HG03025 (cell line): ENCODE measurements at regions not wholly inside any gene's neighbourhood (a gene's known extent, or its start where the extent isn't known, plus 50 kb on each side); places are given as distances from the start of the nearest gene placed in this dataset.

Source experiments
- ATAC-seq: cut with Tn5 transposase; IDR thresholded peaks from one replicate; pipeline ENCODE4 v1.9.1; 2021; ENCODE audit warnings: mild to moderate bottlenecking, moderate library complexity; ENCODE audit not compliant: unreplicated experiment, low FRiP score

GRCh38 chr2:164044622-164045021 lies 308.8 kb upstream of the FIGN start:
- no peak for ATAC-seq

GRCh38 chr2:164039270-164039669 lies 303.5 kb upstream of the FIGN start:
- ATAC-seq: no peak

GRCh38 chr2:164032995-164033394 lies 297.2 kb upstream of the FIGN start:
- ATAC-seq: no peak

GRCh38 chr2:164030623-164031022 lies 294.8 kb upstream of the FIGN start:
- no peak for ATAC-seq

- ATAC-seq: no peak
Measured at GRCh38 chr2:164028814-164029534, 293.2 kb upstream of the FIGN start.

GRCh38 chr2:164024396-164024795 lies 288.6 kb upstream of the FIGN start:
- ATAC-seq: no peak

GRCh38 chr2:164023896-164024295 lies 288.1 kb upstream of the FIGN start:
- no peak for ATAC-seq

- ATAC-seq: peak; percentile 95
Measured at GRCh38 chr2:164015328-164016123, 279.7 kb upstream of the FIGN start.

- ATAC-seq: no peak
Measured at GRCh38 chr2:164014791-164015190, 279.0 kb upstream of the FIGN start.

- no peak for ATAC-seq
Measured at GRCh38 chr2:164014068-164014731, 278.4 kb upstream of the FIGN start.

- ATAC-seq: no peak
Measured at GRCh38 chr2:164012581-164012980, 276.8 kb upstream of the FIGN start.

GRCh38 chr2:164009756-164010337 lies 274.0 kb upstream of the FIGN start:
- no peak for ATAC-seq

- ATAC-seq: no peak
Measured at GRCh38 chr2:164008752-164009151, 272.9 kb upstream of the FIGN start.

GRCh38 chr2:164006704-164007103 lies 270.9 kb upstream of the FIGN start:
- no peak for ATAC-seq

- no peak for ATAC-seq
Measured at GRCh38 chr2:164000176-164000575, 264.4 kb upstream of the FIGN start.

GRCh38 chr2:163997466-163997865 lies 261.7 kb upstream of the FIGN start:
- ATAC-seq: no peak

- no peak for ATAC-seq
Measured at GRCh38 chr2:163990541-163990940, 254.7 kb upstream of the FIGN start.

- no peak for ATAC-seq
Measured at GRCh38 chr2:163990101-163990500, 254.3 kb upstream of the FIGN start.

- ATAC-seq: no peak
Measured at GRCh38 chr2:163987175-163987940, 251.6 kb upstream of the FIGN start.

- ATAC-seq: no peak
Measured at GRCh38 chr2:163984986-163985385, 249.2 kb upstream of the FIGN start.
